HCEC 1CT (cell line): ENCODE measurements at regions not wholly inside any gene's neighbourhood (a gene's known extent, or its start where the extent isn't known, plus 50 kb on each side); places are given as distances from the start of the nearest gene placed in this dataset.

Experiments
- DNase-seq: peaks from one replicate; pipeline ENCODE4 v3.0.0-alpha.2; 2017

DNA sequence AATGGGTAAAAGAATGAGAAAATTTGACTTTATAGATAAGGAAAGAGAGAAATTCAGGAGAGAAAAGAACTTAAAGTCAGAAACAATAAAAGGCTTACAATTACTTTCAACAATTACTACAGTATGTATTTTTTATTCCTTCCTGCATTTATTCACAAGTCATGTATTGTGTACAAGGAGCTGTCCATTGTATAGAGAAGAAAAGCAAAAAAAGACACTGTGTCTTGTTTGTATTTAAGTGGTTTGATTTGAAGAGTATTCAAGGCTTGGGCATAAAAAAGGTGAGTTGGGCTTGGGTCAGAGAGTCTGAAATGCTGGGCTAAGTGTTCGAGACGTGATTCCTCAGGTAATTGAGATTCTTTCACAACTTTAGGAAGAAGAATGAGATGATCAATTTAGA is 394.2 kb upstream of the ROBO2 start:
- DNase-seq, result no peak

DNA sequence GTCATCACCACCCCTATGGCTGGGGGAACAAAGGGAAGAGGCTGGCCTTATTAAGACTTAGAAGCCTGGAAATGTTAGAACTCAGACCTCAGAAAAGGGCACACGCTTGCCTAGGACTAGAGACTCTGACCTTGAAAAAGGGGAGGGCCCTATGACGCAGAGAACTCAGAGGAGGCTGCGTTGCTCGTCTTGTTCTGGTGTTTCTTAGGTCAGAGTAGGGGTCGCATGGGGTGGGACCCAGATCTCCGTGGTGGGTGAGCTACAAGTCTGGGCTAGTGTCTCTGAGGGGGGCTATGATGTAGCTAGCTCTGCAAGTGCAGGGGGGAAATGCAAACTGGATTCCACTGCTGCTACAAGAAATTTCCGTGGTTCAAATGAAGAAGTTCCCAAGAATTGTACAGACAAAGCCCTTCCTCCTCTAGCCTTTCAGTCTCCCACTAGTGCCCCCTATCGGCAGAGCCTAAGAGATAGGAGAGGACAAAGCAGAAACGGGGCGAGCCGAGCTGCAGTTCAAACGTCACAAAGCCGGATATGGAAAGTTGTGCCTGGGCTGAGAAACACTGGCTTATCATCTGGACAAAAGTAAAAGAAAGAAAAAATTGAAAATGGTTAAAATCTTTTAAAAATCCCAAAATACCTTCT is 392.9 kb upstream of the ROBO2 start:
- DNase-seq, result no peak

DNA sequence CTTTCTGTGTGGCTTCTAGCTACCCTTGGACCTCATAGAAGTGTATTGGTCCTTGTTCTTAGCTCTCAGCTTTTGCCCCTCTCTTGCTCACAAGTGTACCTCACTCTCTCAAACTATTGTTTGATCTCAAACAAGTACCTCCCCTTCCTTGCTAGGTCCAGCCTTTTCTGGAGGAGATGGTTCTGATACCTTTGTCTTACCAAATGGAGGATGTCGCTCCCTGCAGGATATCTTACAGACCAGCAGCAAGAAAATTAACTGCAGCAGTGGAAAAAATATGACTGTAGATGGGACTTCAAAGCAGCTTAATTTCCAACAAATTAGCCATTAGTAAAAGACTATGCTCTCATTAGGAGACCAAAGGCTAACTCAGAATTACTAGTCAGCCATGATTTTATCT is 388.1 kb upstream of the ROBO2 start:
- DNase-seq, result peak; percentile 39

DNA sequence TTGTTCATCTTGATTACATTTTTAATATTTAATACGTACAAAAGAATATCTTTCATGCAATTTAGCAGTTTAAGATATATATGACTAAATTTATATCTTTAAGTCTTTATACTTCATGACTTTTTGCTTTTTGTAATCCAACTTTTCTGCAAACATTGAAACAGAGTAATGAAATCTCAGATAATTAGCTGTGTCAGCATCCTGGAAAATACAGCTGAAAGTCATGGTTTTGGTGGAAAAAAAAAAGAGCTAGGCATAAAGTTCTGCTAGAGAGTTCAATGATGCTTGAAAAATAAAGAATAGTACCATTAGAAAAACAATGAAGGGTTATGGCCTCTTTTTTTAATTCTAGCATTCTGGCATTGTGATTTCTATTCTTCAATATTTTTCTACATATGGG is 387.4 kb upstream of the ROBO2 start:
- DNase-seq, result no peak

DNA sequence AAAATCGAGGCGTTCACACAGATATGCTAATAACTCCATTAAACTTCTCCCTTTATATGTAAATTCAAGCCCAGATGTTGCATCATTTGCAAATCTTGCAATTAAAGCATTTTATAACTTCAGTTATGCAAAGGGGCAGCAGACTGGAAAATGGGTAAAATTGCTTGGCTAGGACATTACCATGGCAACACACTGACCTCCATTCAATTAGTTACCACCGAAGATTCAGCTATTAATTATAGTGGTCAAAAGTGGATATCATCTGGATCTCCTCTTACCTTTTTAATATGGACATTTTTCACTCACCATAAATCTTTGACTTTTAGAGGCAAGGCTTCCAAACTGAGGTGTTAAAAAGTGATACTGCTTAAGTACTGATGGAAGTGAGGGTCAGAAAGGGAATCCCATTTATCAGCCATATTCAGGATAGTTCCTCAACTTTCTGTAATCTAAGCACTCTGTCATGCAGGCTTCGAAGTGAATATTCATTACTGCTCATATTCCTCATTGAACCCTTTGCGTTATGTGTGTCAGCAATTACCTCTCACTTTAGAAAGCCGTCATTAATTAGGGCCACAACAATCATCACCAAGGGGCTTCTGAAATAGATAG is 386.2 kb upstream of the ROBO2 start:
- DNase-seq, result no peak

DNA sequence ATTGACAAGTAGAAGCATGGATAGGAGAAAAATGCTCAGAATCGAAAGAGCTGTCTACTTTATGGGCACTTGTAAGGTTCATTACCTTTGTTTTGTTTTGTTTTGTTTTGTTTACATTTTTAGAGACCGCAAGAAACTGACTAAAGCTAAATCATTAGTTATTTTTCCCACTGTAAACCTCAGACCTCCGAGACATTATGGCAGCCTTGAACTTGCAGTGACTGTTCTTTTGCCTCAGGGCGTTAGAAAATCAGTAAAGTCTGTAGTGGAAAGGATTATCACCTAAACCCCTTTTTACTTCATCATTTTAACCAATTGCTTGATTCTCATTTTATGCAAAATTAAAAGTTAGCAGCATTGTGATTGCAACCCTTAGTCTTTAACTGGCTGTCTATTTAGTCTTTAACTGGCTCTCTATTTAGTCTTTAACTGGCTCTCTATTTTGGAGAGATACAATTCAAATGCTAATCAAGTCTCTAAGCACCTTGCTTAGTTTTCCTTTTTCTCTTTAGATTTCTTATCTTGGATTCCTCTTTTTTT is 383.3 kb upstream of the ROBO2 start:
- DNase-seq, result peak; percentile 10

DNA sequence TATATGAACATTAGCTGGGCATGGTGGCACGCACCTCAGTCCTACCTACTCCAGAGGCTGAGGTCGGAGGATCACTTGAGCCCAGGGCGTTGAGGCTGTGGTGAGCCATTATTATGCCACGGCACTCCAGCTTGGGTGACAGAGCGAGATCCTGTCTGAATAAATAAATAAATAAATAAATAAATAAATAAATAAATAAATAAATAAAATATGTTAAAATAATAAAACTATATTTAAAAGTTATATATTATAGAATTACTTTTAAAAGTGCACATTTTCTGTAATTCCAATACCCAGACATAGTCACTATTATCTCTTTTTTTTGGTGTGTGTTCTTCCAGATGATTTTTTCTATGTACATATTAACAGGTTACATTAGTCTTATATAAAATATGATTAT is 382.0 kb upstream of the ROBO2 start:
- no peak for DNase-seq

DNA sequence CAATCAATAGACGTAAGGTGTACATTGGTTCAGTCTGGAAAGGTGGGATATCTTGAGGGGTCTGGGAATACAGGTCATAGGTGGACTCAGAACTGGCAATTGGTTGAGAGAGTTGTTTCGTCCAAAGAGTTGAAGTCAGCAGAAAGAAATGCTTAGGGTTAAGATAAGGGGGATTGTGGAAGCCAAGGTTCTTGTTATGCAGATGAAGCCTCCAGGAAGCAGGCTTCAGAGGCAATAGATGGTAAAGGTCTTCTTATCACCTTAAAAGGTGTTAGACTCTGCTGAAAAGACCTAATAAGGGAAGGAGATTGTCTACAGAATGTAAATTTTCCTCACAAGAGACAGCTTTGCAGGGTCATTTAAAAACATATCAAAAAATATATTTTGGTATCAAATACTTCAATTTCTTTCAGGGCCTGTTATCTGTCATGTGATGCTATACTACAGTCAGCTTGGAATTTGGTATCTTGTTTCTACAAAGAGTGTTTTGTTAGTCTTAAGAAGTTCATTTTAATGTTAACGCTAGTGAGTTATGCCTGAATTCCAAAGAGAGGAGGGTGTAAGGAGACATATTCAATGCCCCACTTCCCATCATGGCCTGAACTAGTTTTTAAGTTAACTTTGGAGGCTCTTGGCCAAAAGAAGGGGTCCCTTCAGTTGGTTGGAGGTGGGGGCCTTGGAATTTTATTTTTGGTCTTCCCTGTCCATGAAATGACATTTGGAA is 378.2 kb upstream of the ROBO2 start:
- no peak for DNase-seq

DNA sequence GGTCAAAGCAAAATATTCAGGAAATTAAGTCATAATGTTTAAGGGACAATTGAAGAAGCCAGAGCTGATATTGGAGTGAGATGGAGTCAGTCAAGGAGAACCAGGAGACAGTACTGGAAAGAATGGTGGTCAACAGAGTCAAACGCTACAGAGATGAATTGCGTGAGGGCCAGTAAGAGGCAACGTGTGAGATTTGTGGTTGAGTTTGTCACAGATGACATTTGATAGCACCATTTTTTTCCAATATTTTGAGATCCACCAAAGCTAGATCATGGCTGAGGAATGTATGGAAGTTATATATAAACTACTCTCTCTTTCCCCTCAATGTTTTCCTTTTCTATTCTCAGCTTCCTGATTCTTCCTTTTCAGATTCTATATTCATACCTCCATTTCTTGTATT is 375.1 kb upstream of the ROBO2 start:
- peak; percentile 7 for DNase-seq

DNA sequence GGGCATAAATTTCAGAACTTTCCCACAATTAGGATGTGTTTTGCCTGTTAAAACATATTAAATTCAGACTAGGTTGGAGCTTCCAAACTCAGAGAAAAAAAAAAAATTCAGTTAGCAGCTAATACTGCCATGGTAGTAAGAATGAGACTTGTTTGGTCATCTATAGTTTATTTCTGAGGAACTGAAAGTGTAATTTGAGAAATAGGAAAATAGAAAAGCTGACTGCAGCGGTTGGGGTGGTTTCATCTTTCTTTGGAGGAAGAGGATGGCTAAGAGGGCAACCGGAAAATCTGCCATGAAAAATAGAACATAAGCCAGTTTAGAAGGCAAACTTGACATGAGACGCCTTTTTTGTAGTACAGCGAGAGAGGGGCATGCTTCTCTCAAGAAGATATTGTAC is 371.2 kb upstream of the ROBO2 start:
- DNase-seq, result no peak

DNA sequence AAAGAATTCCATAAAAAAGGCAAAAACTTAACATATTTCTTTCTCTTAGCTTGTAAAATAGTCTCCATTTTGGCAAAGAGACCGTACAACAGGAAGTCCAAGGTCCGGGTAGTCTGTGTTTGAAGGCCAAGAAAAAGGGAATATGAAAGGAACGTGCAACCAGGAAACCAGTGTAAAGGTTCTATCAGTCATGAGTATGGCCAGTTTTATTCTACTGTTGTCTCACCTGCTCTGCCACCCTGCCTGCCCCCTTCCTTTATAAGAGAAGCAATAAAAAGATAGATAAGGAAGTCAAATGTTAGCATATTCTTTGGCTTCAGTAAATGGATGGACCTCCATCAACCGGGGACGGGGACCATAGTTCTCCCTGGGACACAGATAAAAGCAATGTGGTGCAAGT is 370.6 kb upstream of the ROBO2 start:
- no peak for DNase-seq

DNA sequence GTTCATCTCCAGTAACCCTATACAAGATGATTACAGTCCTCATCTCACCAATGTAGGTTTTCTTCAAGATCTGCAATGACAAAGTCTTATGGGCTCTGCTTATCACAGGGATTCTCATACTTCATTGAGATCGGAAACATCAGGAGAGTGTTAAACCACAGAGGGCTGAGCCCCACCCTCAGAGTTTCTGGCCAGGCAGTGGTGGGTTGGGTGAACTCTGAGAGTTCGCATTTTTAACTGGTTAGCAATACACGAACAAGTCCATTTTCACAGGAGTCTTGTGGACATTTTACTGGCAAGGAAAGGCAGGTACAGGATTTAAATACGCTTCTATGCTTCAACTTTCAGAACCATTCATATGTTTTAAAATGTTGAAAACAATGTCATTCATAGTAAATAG is 366.7 kb upstream of the ROBO2 start:
- DNase-seq, result no peak

DNA sequence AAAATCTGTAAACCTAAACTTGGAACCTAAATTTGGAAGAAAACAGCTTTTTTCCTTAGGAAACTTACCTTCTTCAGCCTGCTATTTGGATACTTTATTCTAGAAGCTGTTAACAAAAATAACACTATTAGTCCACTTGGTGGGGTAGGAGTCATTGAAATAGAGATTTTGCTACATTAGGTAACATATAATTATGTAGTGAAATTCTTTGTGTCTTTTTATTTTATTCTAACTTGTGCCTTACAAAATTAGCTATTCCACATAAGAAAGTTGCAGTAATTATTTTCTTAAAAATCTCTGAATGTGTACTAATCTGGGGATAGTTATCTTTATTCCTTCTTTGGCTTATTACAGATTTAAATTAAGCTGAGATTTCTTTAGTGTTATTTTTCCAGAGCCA is 360.4 kb upstream of the ROBO2 start:
- DNase-seq, result no peak

DNA sequence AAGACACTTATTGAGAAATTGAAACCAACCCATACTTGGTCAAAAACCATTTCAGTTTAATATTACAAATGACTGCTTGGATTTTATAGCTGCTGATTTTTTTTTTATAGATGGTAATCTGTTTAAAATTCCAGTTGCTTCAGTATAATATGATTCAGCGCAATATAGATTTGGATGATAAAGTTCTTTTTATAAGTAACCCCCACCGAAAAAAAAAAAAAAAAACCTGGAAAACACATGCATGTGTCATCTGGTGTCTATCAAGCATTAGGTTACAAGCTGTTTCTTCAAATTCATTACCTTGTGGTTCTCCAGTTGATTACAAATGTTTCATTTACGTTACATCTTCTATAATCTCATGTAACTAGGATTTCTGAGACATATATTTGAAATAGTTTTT is 356.6 kb upstream of the ROBO2 start:
- DNase-seq, result no peak

DNA sequence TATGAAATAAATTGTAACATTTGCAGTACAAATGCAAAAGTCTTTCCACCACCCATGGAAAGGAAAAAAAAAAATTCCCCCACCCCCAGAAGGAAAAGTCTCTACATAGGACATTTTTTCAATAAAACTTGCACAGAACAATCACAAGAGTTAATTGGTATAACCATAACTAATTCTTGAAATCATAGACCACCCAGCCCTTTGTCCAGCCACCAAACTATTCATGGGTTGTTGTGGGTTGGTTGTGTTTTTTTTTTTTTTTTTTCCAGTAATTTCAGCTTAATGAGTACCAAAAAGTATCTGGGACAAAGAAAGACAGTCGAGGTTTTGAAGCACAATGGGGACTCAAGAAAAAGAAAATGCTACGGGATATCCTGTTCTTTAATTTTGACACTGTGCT is 355.0 kb upstream of the ROBO2 start:
- no peak for DNase-seq

DNA sequence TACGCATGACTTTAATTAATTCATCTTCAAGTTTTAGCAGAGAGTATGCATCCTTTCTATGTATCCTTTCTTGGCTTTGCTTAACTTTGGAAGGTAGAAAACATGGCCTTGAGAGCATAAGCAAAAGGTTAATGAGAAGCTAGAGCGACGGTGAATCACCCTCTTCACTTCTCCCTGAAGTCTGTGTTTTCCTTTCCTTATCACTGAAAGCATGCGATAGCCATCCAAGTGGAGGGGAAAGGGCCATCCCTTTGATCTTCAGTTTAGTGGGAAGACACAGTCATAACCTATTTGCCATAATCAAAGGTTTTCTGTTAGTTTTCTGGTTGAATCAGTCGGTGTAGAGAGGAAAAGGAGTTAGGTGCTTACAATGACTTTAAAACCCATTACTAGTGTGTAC is 354.0 kb upstream of the ROBO2 start:
- no peak for DNase-seq

DNA sequence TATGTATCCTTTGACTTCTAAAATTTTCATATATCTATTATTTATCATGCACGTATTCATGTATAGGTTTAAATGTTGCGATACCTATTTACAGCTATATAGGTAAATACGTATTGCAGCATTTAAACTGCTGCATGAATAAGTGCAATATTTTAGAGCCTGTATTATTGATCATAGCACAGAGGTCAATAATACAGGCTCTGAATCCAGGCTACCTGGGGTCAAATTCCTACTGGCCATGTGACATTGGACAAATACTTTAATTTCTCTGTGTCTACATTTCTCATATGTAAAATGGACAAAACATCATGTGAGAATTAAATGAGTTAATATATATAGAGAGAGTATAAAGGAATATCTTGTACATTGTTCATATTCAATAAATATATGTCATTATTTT is 352.9 kb upstream of the ROBO2 start:
- DNase-seq, result no peak

DNA sequence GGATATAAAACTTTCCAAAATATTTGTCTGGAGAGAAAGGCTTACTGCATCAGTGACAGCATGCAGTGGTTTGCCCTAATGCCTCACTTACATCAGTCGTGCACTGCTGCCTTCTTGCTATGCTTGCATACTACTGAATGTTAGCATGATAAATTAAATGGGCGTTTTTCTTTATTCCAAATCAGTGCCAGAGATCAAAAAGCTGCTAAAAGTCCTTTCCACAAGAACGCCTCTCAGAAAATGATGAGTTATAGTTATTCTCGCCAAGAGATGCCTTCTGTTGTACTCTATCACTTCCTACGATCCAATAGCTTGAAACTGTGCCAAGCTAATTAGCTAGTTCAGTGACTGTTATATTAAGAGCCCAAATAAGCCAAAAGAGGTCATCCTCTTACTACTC is 345.8 kb upstream of the ROBO2 start:
- no peak for DNase-seq

DNA sequence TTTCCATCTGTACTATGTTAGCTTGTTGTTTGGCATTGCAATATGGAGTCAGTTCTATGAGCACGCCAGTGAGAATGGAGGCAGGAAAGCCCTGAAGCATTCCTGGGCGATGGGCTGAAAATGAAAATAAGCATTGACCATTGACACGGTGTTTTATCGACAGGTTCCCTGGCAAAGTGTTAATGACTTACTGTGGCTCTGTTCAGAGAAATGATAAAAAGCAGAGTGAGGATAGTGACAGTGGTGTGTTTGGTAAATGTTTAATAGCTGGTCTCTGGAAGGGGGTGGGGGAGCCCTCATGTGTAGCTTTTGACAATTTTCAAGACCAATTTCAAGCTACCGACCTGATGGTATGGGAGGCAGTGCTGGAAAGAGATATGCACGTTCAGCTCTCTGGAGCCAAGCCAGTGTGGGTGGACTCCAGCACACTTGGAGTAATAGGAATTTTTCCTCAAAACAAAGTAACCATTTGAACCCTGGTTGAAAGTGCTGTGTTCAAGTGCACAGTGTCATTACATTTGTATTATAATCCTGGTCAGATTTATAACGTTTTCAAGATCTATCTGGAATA is 341.7 kb upstream of the ROBO2 start:
- DNase-seq, result no peak

DNA sequence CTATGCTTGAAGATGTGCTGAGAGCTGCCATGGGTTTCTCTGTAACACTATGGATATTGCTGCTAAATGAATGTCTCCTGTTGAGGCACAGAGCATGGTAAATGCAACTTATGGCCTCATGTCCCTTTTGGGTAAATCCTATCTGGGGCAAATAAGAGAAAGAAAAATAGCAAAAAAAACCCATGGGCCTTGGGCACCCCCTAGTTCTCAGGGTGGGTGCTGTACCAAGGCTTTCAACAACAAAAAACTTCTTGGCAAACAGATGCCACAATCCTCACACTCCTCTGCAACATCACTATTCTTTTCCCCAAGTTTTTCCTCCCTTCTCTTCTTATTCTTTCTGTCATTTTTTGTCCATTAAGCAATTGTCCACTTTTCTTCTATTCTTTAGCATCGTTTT is 340.1 kb upstream of the ROBO2 start:
- DNase-seq, result no peak

DNA sequence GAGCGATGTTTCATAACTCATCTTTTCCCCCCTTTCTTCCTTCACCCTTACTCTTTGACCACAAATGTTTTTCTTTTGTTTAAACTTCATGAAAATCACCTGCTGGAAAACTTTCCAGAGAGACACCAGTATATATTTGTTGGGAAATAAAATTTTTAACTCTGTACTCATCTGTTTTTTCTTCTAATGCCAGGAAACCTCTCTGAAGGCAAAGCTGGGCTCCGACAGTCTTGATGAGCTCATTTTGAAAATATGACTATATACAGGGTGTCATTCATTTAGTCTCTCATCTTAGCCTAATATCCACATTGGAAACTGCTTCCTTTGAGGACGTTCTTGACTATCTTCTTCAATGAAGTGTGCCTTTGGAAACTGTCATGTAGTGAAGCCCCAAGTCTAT is 339.6 kb upstream of the ROBO2 start:
- DNase-seq, result peak; percentile 71

DNA sequence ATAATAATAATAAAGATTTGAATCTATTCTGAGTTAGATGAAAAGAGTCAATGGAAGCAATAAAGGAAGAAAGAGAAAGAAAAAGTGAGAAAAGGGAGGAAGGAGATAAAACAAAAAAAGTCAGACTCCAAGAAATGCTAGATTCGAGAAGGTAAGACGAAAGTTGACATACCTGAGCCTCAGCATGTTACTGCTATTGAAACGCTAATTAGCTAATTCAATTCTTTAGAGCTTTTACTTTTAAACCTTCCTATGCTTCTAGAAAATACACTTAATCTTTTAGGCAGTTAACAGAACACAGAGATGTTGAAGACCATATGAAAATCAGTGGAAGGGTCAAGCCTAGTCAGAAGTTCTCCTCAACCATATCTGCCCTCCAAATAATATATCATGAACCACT is 337.2 kb upstream of the ROBO2 start:
- DNase-seq, result no peak

DNA sequence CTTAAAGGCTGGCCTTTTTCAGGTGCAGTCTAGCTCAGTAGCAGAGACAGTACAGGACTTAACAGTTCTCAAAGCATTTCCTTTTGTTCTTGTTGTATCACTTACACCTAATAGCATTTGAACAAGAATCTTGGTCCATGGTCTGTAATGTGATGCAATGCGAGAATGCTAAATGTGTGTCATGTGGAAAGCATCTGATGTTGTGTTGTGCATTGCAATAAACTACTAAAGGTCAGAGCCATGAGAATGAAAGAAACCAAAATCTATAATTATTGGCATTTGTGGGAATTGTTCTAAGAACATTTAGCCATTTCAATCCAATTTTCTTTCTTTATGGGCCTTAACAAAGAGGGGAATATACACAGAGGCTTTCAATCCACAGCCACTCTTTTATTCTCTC is 324.5 kb upstream of the ROBO2 start:
- peak; percentile 37 for DNase-seq

DNA sequence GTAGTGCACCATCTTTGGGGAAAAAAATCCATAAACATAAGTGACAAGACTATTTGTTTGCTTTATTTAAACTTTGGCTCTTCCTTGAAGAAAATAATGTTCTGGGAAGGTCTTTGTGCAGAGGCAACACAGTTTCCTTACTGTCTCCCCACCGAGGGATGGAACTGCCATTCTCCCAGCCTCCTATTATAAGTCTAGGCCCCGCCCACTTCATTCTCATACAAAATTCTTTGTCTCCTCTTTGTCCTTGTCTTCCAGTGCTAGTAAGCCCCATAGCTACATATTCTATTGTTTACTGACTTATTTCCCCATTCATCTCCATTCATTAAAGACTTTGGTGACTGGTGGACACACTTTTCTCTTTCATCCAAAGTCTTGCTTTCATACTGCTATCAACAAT is 316.5 kb upstream of the ROBO2 start:
- DNase-seq, result no peak
